Epithelial cell of esophagus (primary cell): ENCODE measurements at regions not wholly inside any gene's neighbourhood (a gene's known extent, or its start where the extent isn't known, plus 50 kb on each side); places are given as distances from the start of the nearest gene placed in this dataset.
"Not testable (repeated sequence)": the region's sequence is repeated elsewhere in the genome, so short reads cannot be mapped to it uniquely, and the experiment has no call there.

Experiments used
- DNase-seq: peaks from one replicate; pipeline ENCODE4 v3.0.0; 2010; ENCODE audit warnings: low read depth
- H3K4me3 ChIP-seq: 2 replicates; pipeline ENCODE4 v1.5.1; 2011; ENCODE audit warnings: mild to moderate bottlenecking, low read length, control low read depth

DNA sequence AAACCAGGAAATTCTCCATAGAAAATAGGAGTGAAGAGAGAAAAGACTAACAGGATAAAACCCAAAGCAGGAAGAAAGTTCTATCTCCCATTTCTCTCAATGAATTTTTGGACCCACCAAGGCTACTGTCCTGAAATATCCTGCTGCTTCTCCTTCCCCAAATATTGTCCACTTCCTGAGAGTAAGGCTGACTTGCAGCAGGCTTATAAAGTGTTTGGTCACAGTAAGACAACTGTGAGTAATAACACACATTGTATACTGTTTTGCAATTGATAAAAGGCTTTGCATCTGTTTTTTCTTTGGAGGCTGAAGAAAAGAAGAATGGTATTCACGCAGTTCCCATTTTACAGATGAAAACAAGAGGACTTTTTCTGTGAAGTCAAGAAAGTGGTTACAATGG, 52.8 kb downstream of the FOXD4L6 start:
- not testable (repeated sequence) for H3K4me3 ChIP-seq
- DNase-seq = peak; percentile 1

DNA sequence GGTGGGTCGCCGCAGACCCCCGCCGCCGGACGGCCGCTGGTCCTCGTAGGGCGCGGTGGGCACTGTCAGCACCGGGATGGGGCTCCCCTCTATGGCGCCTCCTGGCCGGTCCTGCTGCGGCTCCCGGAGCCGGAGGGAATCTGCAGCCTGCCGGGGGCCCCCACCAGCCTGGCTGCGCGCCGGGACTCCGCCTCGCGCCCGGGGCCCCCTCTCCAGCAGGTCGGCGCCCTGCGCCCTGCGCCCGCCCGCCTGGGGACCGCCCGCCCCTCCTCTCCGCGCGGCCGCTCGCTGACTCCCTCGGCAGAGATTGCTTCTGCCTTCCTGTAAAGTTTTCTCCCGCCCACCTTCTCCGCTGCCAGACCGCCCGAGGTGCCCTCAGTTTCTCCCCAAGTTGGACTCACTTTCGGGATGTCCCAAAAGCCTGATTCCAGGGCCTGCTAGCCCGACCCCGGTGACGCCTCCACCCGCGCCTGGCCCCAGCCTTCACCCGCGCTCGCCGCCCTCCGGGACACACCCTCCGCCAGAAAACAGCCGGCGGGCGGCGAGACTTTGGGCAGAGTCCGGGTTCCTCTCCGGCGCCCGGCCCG, 54.0 kb downstream of the FOXD4L6 start:
- DNase-seq = peak; percentile 27
- peak overlapping the region; percentile 52 for H3K4me3 ChIP-seq

DNA sequence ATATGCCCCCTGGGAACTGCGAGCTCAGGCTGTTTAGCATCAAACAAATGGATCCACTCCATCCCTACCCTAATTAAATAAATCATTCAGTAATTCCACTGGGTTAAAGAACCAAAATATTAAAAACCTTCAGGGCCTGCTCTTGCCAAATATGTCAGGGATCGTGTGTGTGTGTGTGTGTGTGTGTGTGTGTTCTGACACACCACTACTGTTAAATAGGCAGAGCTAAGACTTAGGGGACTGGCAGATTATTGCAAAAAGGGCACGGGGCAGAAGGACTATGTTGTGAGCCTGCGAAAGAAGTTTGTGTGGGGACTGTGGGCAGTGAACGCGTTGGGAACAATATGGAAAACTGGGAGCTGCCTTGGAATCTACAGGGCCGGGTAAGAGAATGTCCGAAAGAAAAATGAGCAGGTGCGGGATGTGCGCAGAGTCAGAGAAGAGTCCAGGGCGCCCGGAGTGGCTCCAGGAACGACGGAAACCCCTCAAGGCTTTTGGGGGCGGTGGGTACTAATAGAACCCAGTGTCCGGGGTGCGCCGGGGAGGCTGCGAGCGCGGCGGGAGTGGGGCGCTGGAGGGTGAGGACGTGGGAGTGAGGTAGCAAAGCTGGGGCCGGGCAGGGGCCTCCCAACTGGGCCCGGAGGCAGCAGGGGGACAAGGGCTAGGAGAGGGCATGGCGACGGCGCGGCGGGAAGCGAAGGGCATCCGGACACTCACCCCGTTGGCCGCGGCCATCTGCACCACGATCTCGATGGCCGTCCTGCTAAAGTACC, 54.8 kb downstream of the FOXD4L6 start:
- peak; percentile 9 for DNase-seq
- H3K4me3 ChIP-seq = peak overlapping the region; percentile 52

DNA sequence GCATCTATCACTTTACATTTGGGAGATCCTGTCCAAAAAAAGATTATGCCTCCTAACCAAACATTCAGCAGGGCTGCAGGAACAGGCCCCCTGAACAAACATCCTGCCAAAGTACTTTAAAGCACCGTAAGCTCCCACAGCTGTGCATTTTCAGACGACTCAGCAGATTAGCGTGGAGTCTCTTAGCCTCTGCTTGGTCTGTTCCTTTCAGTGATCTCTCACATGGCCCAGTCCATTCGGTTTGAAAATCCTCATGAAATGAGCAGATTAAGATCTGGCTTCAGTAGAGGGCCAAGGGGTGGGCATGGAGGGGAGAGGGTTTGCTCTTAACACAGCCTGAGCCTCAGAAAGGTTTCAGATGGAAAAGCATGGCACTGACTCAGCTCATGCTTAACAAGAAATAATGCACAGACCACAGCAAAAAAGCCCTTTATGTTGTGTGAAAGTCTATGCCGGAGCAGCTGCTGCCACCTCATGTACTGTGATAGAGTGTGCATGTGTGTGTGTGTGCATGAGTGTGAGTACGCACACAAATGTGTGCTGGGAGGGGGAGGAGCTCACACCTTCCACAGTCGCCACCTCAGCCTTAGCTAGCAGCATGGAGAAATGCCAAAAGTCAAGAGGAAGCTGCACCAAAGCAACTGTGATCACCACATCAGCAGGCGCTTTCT, 64.2 kb downstream of the FOXD4L6 start:
- not testable (repeated sequence) for H3K4me3 ChIP-seq
- peak; percentile 18 for DNase-seq

DNA sequence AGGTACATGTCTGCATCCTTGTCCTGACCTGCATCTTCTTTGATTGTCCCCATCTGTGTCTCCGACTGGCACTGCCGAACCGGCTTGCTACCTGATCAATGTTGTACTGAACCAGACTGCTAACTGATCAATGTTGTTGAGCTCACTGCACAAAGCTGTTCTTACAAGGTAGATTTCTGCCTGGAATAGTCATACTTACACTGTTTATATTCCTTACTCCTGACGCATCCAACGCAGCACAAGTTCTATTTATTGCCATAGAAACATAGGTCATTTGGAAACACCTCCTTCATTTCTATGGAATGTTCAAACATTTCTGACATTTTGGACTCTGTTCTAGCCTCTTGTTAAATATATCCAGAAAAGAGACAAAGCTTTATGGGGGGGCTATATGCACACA, 65.2 kb downstream of the FOXD4L6 start:
- DNase-seq = peak; percentile 8
- H3K4me3 ChIP-seq = not testable (repeated sequence)

DNA sequence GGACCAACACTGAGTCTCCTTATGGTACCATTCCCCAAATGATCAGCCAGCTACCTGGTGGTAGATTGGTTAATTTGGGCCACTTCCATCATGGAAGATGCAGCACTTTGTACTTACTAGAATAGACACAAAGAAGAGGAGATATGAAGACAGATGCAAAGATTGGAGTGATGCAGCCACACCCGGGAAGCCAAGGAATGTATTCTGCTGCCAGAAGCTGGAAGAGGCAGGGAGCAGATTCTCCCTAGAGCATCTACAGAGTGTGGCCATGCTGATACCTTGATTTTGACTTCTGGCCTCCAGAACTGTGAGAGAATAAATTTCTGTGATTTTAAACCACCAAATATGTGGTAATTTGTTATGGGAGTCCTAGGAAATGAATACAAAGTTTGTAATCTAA, 68.9 kb downstream of the FOXD4L6 start:
- H3K4me3 ChIP-seq, DNase-seq: not testable (repeated sequence)

DNA sequence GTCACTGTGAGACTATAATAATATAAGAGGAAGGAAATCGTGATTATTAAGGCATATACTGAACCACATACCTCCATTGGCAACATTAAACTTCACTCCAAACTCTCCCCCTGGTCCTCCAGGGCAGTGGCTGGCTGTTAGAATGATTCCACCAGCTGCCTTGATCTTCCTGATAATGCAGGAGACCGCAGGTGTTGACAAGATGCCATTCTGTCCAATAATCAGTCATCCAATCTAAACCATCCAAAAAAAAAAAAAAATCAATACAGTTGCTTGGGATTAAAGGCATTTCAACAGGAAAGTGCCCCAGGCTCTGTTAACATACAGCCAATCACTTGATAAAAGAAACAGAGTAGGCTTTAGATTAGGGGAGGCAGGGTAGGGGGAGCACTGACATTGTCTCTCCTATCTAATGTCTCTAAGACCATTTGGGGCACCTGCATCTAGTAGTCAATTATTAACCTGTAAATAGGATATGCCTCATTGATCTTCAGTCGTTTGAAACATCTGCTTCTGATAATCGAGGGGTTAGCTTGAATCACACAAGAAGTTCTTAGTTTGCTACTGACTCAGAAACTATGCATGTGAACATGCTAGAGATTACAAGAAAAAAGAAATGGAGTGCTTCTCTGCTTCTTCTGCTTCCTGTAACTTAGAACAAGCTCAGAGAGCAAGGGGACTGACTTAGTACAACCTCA, 74.7 kb downstream of the FOXD4L6 start:
- H3K4me3 ChIP-seq, DNase-seq: not testable (repeated sequence)

DNA sequence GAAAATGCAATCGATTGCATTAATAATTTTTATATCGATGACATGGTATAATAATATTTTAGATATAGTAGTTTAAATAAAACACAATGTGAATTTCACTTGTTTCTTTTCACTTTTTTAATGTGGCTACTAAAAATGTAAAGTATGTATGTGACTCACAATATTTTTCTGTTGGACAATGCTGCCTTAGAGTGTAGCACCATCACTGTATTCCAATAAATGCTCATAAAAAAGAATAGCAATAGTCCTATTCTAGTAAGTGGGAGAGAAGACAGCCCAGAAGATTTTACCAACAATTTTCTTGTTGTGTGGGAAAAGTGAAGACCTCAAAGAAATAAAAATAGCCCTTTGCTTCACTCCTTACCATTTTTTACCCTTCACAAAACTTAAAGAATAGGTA, 79.8 kb downstream of the FOXD4L6 start:
- DNase-seq, H3K4me3 ChIP-seq: not testable (repeated sequence)

DNA sequence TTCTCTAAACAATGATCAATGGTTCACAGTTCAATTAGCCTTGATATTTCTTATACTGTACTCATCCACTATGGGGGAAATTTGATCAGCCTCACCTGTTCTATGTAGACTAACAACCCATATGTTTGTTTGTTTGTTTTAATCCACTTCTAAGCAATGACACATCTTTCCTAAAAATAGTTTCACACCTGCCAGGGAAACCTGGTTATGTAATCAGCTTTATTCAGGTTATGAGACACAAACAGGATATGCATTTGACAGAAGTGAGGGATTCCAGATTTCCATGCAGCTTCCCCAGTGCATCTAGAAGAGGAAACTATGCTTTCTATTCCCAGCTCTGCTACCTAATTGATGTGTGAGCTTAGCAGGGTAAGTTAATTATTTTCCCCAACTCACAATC, 80.7 kb downstream of the FOXD4L6 start:
- DNase-seq = peak; percentile 43
- H3K4me3 ChIP-seq = not testable (repeated sequence)

DNA sequence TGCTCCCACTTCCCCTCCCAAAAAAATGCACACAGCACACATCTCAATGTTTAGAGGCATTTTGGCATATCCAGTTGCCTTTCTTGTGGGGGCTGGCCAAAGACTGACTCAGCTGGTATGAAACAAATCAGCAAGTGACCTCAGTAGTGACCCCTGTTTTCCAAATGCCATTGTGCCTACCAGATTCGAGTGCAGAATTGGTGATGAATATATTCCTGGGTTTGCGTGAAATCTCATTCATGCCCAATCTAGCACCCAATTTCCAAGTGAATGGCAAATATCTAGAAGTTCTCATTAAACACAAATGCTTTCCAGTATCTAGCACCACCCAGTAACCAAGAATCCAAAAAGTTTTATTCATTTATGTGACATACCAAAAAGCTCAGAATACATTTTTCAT, 83.6 kb downstream of the FOXD4L6 start:
- DNase-seq, H3K4me3 ChIP-seq: not testable (repeated sequence)

DNA sequence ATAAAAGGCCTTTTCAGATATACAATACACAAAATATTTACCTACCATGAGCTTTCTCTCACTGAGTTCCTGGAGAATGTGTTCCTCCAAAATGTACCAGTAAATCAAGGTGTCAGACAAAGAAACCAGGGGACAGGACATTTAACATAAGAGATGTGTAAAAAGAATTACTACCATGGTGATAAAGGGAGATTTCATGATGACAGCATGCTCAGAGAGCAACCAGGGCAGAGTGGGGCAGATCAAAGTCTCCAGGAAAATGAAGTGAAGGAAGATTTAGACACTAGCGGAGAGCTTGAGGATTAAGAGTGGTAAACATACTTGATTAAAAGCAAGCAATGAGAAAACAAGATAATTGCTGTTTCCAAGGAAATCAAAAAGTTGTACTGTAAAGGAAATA, 85.0 kb downstream of the FOXD4L6 start:
- not testable (repeated sequence) for H3K4me3 ChIP-seq, DNase-seq

DNA sequence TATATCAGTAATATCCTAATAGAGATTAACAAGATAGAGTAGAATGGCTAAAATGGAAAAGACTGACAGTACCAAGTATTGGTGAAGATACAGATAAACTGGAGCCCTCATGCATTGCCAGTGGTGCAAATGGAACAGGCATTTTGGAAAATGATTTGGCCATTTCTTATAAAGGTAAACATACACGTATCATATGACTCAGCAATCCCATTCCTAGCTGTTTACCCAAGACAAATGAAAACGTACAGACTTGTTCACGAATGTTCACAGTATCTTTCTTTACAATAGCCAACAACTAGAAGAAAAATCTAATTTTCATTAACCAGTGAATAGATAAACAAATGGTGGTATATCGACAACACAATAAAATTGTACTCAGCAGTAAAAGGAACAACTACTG, 86.4 kb downstream of the FOXD4L6 start:
- DNase-seq = peak; percentile 13
- H3K4me3 ChIP-seq = not testable (repeated sequence)

DNA sequence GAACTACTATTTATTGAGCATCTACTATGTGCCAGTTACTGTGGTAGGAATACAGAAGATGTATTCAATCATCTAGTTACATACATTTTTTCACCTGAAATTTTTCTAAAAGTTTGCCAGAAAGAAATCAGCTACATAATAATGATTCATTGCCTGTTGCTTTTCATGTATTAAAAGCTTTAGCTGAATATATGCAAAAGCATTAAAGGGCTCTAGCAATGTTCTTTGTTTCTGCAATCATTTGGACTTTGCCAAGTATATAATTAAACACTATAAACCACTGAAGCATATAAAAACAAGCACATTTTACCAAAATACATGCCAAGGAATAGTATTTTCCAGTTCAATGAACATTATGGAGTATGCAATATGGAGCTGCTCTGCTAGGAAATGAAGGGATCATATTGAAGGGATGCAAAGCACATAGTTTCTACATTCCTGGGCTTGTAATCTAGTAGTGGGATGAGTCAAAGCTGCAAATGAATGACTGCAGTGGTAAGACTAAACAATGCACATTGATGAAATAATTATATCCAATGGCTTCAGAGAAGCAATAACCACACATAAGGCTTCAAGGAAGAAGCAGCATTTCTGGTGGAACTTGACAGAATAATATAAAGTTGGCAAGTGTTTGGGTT, 87.7 kb downstream of the FOXD4L6 start:
- not testable (repeated sequence) for H3K4me3 ChIP-seq, DNase-seq

DNA sequence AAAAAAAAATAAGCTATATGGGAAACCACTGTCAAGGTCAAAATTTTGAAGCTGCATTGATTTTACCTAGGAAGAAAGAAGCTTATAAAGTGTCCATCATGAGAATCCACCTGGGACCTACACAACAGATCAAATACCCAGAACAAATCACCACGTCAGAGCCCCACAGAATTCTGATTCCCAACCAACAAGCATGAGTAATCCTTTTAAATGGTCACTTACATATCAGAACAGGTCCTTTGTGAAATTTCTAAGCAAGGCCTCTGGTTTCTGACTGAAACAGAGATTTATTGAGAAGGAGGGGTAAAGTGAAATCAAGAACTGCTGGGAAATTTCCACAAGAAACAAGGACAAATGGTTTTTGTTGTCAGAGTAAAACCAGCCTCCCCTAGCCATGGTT, 93.2 kb downstream of the FOXD4L6 start:
- not testable (repeated sequence) for H3K4me3 ChIP-seq
- peak; percentile 2 for DNase-seq

DNA sequence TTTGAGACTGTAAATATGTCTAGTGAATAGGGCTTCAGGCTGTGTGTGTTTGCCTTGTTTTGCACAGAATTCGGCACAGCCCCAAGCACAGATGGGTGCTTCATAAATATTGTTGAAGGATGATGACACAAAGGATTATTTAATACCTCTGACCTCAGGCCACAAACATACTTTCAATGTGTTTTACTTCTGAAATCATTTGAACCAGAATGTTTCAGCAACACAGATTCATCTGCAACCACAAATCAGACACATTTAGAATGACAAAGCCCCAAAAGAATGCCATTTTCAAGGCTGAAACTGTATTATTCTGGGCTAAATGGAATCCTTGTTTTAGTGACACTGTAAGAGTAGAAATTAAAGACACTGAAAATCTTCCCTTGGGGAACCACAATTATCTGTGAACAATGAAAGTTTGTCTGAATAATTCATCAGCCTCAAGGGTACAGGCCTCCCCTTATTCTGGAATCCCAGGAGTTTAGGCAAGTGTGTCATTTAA, 93.7 kb downstream of the FOXD4L6 start:
- DNase-seq, H3K4me3 ChIP-seq: not testable (repeated sequence)

DNA sequence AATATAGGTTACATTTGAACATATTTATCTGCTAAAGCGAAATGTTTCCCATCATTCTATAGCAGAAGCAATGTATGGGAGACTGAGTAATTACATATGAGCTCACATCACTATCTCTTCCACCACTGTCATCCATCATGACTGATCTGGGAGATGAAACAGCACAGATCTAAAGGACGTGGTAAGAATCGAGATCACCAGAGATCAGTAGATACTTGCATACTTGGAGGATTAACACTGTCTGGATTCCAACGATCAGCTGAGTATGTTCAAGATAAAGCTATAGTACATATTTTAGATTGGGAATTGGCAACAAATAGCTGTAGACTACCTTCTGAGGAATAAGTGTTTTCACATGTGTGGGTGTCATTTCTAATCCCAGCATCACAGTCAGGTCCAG, 94.6 kb downstream of the FOXD4L6 start:
- DNase-seq, H3K4me3 ChIP-seq: not testable (repeated sequence)

DNA sequence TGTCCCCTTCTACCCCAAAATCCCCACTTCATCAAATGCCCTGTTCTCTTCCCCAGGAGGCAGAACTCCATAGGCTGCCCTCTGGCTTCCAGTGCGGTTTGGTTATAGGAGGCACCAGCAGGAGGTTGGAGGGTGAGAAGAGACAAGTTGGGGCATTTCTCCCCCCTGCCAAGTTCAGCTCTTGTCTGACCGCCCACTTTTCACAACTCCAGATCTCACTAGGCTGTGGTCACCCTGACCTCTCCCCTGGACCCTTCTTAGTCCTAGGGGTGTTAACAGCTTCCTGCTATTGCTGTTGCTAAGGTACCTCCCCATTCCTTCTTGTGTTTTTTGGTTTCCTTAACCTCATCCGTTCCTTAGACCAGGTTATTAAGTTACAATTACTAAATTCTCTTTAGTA, 95.1 kb downstream of the FOXD4L6 start:
- DNase-seq, H3K4me3 ChIP-seq: not testable (repeated sequence)

DNA sequence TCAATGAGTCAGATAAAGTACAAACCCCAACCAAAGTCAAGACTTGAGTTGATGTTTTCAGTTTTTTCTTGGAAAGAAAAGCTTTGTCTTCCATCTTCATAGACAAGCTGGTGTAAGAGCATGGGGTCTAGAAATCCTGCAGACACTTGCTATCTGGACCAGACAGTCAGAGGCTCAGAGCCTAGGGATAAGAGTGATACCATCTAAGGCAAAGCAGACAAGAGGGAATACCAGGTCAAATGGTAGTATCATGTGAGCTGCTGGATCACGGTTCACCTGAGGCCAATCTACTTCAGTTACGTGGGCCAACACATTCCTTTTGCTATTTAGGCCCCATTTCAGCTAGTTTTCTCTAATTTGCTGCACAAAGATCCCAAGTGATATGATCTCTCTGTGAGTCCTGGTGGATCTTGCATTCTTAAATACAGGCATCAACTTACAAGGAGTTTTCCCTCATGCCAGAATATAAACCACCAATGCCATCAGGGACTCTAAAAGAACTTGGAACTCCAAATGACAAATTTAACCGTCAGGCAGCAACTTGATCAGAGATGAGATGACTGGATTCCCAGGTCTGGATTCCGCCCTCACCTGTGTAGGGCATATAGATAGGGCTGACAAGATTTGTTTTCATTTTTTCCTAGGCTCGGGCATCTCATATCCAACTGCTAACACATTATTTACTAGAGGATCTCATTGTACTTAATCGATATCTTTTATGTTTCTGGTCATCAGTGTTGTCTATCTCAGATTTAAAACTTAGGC, 101.4 kb downstream of the FOXD4L6 start:
- not testable (repeated sequence) for H3K4me3 ChIP-seq, DNase-seq

DNA sequence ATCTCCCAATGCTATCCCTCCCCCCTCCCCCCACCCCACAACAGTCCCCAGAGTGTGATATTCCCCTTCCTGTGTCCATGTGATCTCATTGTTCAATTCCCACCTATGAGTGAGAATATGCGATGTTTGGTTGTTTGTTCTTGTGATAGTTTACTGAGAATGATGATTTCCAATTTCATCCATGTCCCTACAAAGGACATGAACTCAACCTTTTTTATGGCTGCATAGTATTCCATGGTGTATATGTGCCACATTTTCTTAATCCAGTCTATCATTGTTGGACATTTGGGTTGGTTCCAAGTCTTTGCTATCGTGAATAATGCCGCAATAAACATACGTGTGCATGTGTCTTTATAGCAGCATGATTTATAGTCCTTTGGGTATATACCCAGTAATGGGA, 106.1 kb downstream of the FOXD4L6 start:
- not testable (repeated sequence) for H3K4me3 ChIP-seq, DNase-seq
